Esophagus muscularis mucosa (tissue), 3 donors: ENCODE measurements at regions not wholly inside any gene's neighbourhood (a gene's known extent, or its start where the extent isn't known, plus 50 kb on each side); places are given as distances from the start of the nearest gene placed in this dataset.

Source experiments
- CTCF ChIP-seq, 3 experiments: fragments of 200-600 bp in 2 of 3; fragments of 450-650 bp in 1 of 3; sonication (generic) in 2 of 3; IDR thresholded peaks; one replicate each; pipeline ENCODE4 v1.5.1; 2017 to 2019; ENCODE audit warnings: antibody characterized with exemption in 3 of 3, mild to moderate bottlenecking in 2 of 3, moderate library complexity in 1 of 3
- POLR2A ChIP-seq: fragments of 450-650 bp; IDR thresholded peaks from one replicate; pipeline ENCODE4 v1.6.1; 2017; ENCODE audit warnings: antibody characterized with exemption, moderate library complexity, mild to moderate bottlenecking, low read depth
- POLR2AphosphoS5 ChIP-seq, 2 donors: sonication (generic); formaldehyde crosslinking; IDR thresholded peaks; one replicate each; pipeline ENCODE4 v1.6.1; 2017; ENCODE audit warnings: antibody characterized with exemption in 2 of 2

DNA sequence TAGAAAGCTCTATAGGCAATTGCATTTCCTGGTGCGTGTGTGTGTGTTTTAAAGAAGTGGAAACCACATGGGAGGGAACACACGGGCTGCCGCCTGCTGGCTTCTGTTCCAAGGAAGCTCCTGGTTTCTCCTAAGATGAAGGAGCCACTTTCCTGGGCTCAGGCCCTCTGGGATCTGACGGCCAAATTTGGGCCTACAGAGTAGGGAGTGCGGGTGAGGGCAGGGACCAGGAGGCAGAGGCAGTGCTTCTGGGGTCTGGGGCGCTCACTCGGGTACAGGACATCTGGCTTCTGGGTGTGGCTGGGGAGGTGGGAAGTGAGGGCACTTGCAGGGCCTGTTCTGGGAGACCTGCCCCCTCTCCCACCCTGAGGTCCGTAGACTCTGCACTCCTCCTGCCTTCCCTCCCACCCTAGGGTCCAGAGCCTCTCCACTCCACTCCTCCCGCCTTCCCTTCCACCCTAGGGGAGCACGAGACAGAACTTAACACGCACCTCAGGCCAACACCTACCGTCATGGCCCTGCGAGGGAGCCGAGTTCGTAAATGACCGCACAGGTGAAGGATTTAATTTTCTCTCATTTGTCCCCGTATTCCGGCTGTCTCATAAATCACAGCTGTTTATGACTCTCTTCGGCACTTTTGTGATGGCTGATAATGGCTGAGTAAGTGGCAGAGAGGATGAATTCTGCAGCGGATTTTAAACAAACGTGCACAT is 127.7 kb downstream of the KIF26A start:
- TF ChIP-seq CTCF (IDR thresholded peaks at IDR 0.05) (no peak), POLR2A (no peak), POLR2AphosphoS5 (IDR thresholded peaks at IDR 0.05) (no peak)
